ENCODE measurements at regions not wholly inside any gene's neighbourhood (a gene's known extent, or its start where the extent isn't known, plus 50 kb on each side); places are given as distances from the start of the nearest gene placed in this dataset.

GRCh38 chr1:227397354-227397978 lies 79.2 kb upstream of the CDC42BPA start:
- Mint-ChIP-seq H3K4me3 (no peak overlapping the region), H3K4me1 (no peaks in the 10 kb centered on the region), H3K27ac (no peak overlapping the region), H3K36me3 (no peaks in the 10 kb centered on the region), H3K27me3 (ENCODE audit: insufficient read depth, low read depth) (peaks cover 2% of the 10 kb centered on the region), H3K9me3 (peaks cover 8% of the 10 kb centered on the region)
- Histone ChIP-seq H3K36me3 (no peaks in the 10 kb centered on the region), H3K9me3 (ENCODE audit: low read depth) (no peaks in the 10 kb centered on the region), H3K4me2 (no peak overlapping the region), H3K79me2 (ENCODE audit: low read depth) (no peaks in the 10 kb centered on the region), H3F3A (ENCODE audit: low read depth) (no peaks in the 10 kb centered on the region), H3K4me1 (no peaks in the 10 kb centered on the region), H2AFZ (replicated peaks) (no peak overlapping the region), H4K20me1 (ENCODE audit: low read depth) (no peaks in the 10 kb centered on the region), H3K27ac (no peak overlapping the region), H3K27me3 (no peaks in the 10 kb centered on the region), H3K9ac (no peak overlapping the region), H3K4me3 (no peak overlapping the region)
- DNase-seq (ENCODE audit: low spot score), result no peak
- TF ChIP-seq EZH2 (IDR thresholded peaks at IDR 0.05), result no peak

DNA sequence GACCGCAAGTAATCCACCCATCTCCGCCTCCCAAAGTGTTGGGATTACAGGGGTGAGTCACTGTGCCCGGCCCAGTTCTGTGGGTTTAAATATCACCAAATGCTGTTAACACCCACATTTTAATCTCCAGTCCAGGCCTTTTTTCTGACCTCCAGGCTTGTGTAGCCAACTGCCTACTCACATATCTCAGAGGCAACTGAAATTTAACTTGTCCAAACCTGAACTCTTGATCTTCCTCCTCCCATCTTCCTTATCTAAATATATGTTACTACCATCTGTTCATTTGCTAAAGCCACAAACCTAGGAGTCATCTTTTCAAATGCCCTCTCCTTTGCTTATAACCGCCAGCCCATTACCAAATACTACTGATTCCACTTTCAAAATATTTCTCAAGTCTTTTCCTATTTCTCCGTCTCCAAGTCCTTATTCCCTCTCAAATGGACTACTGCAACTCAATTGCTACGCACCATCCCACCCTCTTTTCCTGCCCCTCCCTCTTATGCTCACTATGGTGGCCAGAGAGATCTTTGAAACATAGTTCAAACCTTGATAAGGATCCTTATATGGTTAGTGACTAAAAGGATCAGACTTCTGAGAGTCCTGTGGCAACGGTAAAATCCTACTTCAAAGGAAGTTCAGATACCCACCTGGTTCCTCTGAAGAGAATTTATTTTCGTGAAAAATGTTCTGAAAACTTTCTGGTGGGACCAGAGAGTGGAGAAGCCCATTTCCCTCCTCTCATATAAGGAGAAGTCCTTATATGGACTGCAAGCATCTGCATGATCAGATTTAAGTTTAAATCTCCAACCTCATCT lies 78.5 kb upstream of the CDC42BPA start:
- Histone ChIP-seq H3K79me2 (ENCODE audit: low read depth) (no peaks in the 10 kb centered on the region), H3K27ac (no peak overlapping the region), H3K9me3 (ENCODE audit: low read depth) (no peaks in the 10 kb centered on the region), H3F3A (ENCODE audit: low read depth) (no peaks in the 10 kb centered on the region), H3K9ac (no peak overlapping the region), H3K4me3 (no peak overlapping the region), H3K36me3 (no peaks in the 10 kb centered on the region), H3K27me3 (no peaks in the 10 kb centered on the region), H2AFZ (replicated peaks) (no peak overlapping the region), H3K4me1 (no peaks in the 10 kb centered on the region), H3K4me2 (no peak overlapping the region), H4K20me1 (ENCODE audit: low read depth) (no peaks in the 10 kb centered on the region)
- TF ChIP-seq CTCF (IDR thresholded peaks at IDR 0.05), result no peak
- TF ChIP-seq EZH2phosphoT487 (IDR thresholded peaks at IDR 0.05), result no peak
- TF ChIP-seq EZH2 (IDR thresholded peaks at IDR 0.05), result no peak
- Mint-ChIP-seq H3K27me3 (ENCODE audit: insufficient read depth, low read depth) (peaks cover 2% of the 10 kb centered on the region), H3K27ac (no peak overlapping the region), H3K36me3 (no peaks in the 10 kb centered on the region), H3K4me1 (no peaks in the 10 kb centered on the region), H3K9me3 (peaks cover 8% of the 10 kb centered on the region), H3K4me3 (no peak overlapping the region)
- no peak for DNase-seq (ENCODE audit: low spot score)

DNA sequence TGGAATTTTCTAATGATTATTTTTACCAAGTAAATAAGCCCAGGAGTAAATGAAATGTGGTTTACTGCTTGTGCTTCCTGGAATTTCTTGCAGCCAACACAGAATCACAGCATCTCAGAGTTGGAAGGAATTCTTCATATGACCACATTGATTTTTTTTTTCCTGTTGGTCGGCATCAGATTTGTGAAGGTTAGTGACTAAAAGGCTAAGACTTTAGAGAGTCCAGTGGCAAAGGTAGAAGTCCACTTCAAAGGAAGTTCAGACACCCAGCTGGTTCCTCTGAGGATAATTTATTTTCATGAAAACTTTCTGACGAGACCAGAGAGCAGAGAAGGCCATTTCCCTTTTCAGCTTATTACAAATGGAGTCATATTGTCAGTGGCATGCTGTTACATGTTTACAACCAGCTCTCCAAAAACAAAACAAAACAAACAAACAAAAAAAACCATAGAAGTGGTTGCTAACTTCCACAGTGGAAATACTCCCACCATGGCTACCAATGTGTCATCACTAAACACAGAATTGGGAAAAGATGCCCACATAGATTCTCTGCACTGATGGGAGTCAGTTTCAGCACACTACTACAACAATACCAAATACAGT lies 77.2 kb upstream of the CDC42BPA start:
- Mint-ChIP-seq H3K9me3 (peaks cover under 1% of the 10 kb centered on the region), H3K4me3 (no peak overlapping the region), H3K36me3 (no peaks in the 10 kb centered on the region), H3K27me3 (ENCODE audit: insufficient read depth, low read depth) (peaks cover 2% of the 10 kb centered on the region), H3K4me1 (no peaks in the 10 kb centered on the region), H3K27ac (no peak overlapping the region)
- Histone ChIP-seq H3K27ac (no peak overlapping the region), H3K36me3 (no peaks in the 10 kb centered on the region), H2AFZ (replicated peaks) (no peak overlapping the region), H3K79me2 (ENCODE audit: low read depth) (no peaks in the 10 kb centered on the region), H3K4me3 (no peak overlapping the region), H3K4me2 (no peak overlapping the region), H4K20me1 (ENCODE audit: low read depth) (no peaks in the 10 kb centered on the region), H3K4me1 (no peaks in the 10 kb centered on the region), H3F3A (ENCODE audit: low read depth) (no peaks in the 10 kb centered on the region), H3K9me3 (ENCODE audit: low read depth) (no peaks in the 10 kb centered on the region), H3K27me3 (no peaks in the 10 kb centered on the region), H3K9ac (no peak overlapping the region)
- TF ChIP-seq CTCF (IDR thresholded peaks at IDR 0.05) (no peak), EZH2 (IDR thresholded peaks at IDR 0.05) (no peak)
- DNase-seq (ENCODE audit: low spot score), result no peak

Measured in neural progenitor cell (in vitro differentiated cells).